ENCODE measurements at regions not wholly inside any gene's neighbourhood (a gene's known extent, or its start where the extent isn't known, plus 50 kb on each side); places are given as distances from the start of the nearest gene placed in this dataset.

DNA sequence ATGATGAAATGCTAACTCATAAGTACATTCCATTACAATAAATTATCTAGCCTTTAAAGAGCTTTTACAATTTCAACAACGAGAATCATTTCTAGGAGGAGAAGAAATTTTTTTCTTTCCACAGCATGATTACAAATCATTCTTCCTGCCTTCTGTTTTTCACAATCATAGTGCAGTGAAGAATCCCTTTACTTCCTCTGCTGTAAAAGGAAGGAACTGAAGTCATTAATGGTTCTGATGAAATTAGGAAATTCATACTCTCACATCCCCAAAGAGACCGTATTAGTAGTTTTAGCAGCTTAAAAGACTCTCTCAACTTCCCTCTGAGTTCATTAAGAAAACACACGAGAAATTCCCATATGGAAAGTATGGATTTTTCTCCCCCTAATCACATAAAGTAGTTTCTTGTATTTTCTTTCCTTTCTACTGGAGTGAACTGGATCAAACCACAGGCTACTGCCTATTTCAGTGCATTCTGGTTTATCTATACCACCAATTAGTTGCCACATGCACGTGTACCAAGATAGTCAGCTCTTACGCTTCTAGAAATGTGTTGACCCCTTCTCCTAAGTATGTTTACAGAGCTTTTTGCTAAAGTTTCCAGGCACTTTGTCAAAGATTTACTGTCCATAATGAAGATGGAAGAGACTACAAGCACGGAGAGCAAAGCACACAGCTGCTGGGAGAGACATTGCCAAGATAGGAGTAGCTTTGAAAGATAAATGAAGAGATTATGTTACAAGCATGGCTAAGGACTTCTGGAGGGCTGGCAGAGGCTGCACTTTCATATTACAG lies 58.9 kb upstream of the KITLG start:
- ChIA-PET CTCF (interaction anchor here (1.8 kb wide), 1 partner anchor 10 kb away, joined by 4 read pairs; no protein-coding TSS in a partner anchor), POLR2A (no interaction called here)
- TF ChIP-seq, protein P1, sequence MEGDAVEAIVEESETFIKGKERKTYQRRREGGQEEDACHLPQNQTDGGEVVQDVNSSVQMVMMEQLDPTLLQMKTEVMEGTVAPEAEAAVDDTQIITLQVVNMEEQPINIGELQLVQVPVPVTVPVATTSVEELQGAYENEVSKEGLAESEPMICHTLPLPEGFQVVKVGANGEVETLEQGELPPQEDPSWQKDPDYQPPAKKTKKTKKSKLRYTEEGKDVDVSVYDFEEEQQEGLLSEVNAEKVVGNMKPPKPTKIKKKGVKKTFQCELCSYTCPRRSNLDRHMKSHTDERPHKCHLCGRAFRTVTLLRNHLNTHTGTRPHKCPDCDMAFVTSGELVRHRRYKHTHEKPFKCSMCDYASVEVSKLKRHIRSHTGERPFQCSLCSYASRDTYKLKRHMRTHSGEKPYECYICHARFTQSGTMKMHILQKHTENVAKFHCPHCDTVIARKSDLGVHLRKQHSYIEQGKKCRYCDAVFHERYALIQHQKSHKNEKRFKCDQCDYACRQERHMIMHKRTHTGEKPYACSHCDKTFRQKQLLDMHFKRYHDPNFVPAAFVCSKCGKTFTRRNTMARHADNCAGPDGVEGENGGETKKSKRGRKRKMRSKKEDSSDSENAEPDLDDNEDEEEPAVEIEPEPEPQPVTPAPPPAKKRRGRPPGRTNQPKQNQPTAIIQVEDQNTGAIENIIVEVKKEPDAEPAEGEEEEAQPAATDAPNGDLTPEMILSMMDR (IDR thresholded peaks at IDR 0.05; ENCODE audit: control extremely low read depth, extremely low read depth, low read depth, missing control alignments) = no peak
- no peak for DNase-seq (ENCODE audit: extremely low spot score)

DNA sequence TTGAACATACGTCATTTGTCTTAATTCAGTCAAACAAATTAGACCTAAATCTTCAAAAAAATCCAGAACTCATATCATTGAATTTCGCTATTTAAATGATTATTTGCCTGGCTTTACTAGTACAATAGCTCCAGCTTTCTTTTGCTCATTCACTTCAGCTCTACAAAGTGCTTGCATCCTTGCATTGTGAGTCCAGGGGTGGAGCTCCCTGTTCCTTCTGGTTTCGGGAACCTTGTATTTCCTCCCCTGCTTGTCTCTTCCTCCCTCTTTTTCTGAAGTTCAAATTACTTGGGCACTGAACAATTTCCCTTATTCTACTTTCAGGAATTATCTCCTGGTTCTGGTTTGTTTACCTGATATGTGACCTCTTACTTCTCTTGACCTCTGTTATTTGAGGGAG lies 58.1 kb upstream of the KITLG start:
- CTCF ChIA-PET = no interaction called here
- POLR2A ChIA-PET = no interaction called here
- TF ChIP-seq, protein P1 (IDR thresholded peaks at IDR 0.05; ENCODE audit: control extremely low read depth, extremely low read depth, low read depth, missing control alignments) = no peak
- DNase-seq (ENCODE audit: extremely low spot score) = no peak

DNA sequence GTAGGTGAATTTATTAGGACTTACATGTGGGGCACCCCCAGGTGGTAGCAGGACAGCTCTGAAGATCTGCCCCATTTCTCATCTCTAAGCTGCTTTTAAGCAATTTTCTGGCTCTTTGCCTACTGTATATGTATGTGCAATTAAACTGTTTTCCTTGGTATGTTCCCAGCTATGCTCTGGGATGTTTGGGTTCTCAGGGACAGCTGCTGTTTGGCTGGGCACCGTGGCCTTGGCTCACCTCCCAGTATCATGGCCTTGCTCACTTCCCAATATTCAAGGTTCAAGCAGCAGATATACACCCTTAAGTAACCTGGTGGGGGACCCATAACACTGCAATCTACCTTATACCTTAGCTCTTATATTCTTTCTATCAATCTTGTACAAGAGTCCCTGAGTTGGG lies 53.7 kb upstream of the KITLG start:
- ChIA-PET POLR2A (no interaction called here), CTCF (interaction anchor here (1.5 kb wide), 1 partner anchor 9 kb away, joined by 4 read pairs; no protein-coding TSS in a partner anchor)
- TF ChIP-seq, protein P1 (IDR thresholded peaks at IDR 0.05; ENCODE audit: control extremely low read depth, extremely low read depth, low read depth, missing control alignments) = no peak
- DNase-seq (ENCODE audit: extremely low spot score) = no peak

DNA sequence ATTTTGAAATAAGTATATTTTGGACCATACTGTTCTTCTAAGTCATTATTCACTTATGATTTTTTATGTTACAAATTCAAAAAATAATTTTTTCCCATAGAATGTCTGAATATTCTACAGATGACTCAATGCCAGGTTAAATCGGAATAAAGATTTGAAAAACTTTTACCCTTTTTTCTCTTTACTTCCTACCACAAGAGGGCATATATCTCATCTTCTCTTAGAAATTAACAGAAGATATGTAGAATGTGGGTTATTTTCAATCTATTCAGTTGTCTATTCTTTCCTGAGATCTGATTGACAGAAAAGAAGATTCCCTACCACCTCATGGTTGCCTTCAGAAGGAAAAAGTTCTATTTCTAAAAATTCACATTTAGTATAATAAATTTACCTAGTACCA lies 53.0 kb upstream of the KITLG start:
- ChIA-PET POLR2A (no interaction called here), CTCF (no interaction called here)
- DNase-seq (ENCODE audit: extremely low spot score) = no peak
- TF ChIP-seq, protein P1 (IDR thresholded peaks at IDR 0.05; ENCODE audit: control extremely low read depth, extremely low read depth, low read depth, missing control alignments) = no peak

DNA sequence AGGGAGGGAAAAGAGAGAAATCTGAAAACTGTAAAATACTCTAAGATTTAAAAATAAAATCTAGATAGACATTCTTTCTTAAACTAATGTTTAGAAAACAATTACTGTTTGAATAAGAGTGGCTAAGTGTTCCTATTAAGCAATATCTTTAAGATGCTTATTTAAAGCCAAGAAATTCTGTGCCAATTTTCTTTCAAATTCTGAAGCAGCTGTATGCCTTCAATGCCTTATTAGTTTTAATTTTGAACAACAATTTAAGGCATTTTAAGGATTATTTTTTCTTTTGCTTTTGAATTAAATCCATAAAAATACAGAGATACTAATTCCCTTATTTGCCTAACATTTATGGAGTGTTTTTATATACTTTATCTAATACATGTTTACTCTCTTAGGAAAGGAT lies 50.3 kb upstream of the KITLG start:
- no peak for DNase-seq (ENCODE audit: extremely low spot score)
- TF ChIP-seq, protein P1 (IDR thresholded peaks at IDR 0.05; ENCODE audit: control extremely low read depth, extremely low read depth, low read depth, missing control alignments) = no peak
- CTCF ChIA-PET = no interaction called here
- POLR2A ChIA-PET = no interaction called here
